Osteocyte (in vitro differentiated cells): ENCODE measurements at regions not wholly inside any gene's neighbourhood (a gene's known extent, or its start where the extent isn't known, plus 50 kb on each side); places are given as distances from the start of the nearest gene placed in this dataset.
"Not testable (repeated sequence)": the region's sequence is repeated elsewhere in the genome, so short reads cannot be mapped to it uniquely, and the experiment has no call there.

Source experiments
- DNase-seq: peaks from one replicate; pipeline ENCODE4 v3.0.0; 2021; ENCODE audit warnings: mixed read lengths; ENCODE audit not compliant: unreplicated experiment; ENCODE audit errors: extremely low spot score
- H3K27ac Mint-ChIP-seq: one replicate; pipeline ENCODE4 v1.8.0; 2021; ENCODE audit warnings: mild to moderate bottlenecking, mixed read lengths; ENCODE audit not compliant: unreplicated experiment
- H3K27me3 Mint-ChIP-seq: one replicate; pipeline ENCODE4 v1.8.0; 2021; ENCODE audit warnings: mixed read lengths; ENCODE audit not compliant: unreplicated experiment
- H3K36me3 Mint-ChIP-seq: one replicate; pipeline ENCODE4 v1.8.0; 2021; ENCODE audit warnings: mixed read lengths; ENCODE audit not compliant: unreplicated experiment
- H3K4me1 Mint-ChIP-seq: one replicate; pipeline ENCODE4 v1.8.0; 2021; ENCODE audit warnings: mixed read lengths; ENCODE audit not compliant: unreplicated experiment
- H3K4me3 Mint-ChIP-seq: one replicate; pipeline ENCODE4 v1.8.0; 2021; ENCODE audit warnings: mild to moderate bottlenecking, moderate library complexity, mixed read lengths; ENCODE audit not compliant: unreplicated experiment
- H3K9me3 Mint-ChIP-seq: one replicate; pipeline ENCODE4 v1.8.0; 2021; ENCODE audit warnings: mixed read lengths; ENCODE audit not compliant: unreplicated experiment
- CTCF ChIP-seq: fragments of 200-600 bp; sonication (generic); IDR thresholded peaks from 2 replicates; pipeline ENCODE4 v1.5.0; 2021; ENCODE audit warnings: antibody characterized with exemption, mild to moderate bottlenecking, moderate library complexity

- DNase-seq: no peak
- H3K27me3 Mint-ChIP-seq: peaks cover 3% of the 10 kb centered on the region
Measured at GRCh38 chr5:120936652-120937051, 472.6 kb downstream of the PRR16 start.

GRCh38 chr5:120938604-120939003 lies 474.5 kb downstream of the PRR16 start:
- no peak for TF ChIP-seq CTCF

More at GRCh38 chr5:120936652-120937051, 472.6 kb downstream of the PRR16 start:
- Mint-ChIP-seq H3K4me3 (no peak overlapping the region), H3K27ac (no peak overlapping the region), H3K36me3 (no peaks in the 10 kb centered on the region), H3K4me1 (no peaks in the 10 kb centered on the region), H3K9me3 (no peaks in the 10 kb centered on the region)
- no peak for TF ChIP-seq CTCF

GRCh38 chr5:120942596-120943350 lies 478.7 kb downstream of the PRR16 start:
- no peak for DNase-seq
- no peak for TF ChIP-seq CTCF
- H3K27ac Mint-ChIP-seq: no peak overlapping the region
- H3K36me3 Mint-ChIP-seq: no peaks in the 10 kb centered on the region
- peaks cover 4% of the 10 kb centered on the region for H3K9me3 Mint-ChIP-seq
- H3K27me3 Mint-ChIP-seq: no peaks in the 10 kb centered on the region
- H3K4me3 Mint-ChIP-seq: no peak overlapping the region
- H3K4me1 Mint-ChIP-seq: peaks cover 4% of the 10 kb centered on the region

More at GRCh38 chr5:120938604-120939003, 474.5 kb downstream of the PRR16 start:
- Mint-ChIP-seq H3K27me3 (no peaks in the 10 kb centered on the region), H3K9me3 (peaks cover 4% of the 10 kb centered on the region), H3K36me3 (no peaks in the 10 kb centered on the region), H3K4me3 (no peak overlapping the region), H3K4me1 (peaks cover 4% of the 10 kb centered on the region), H3K27ac (no peak overlapping the region)
- no peak for DNase-seq

- H3K4me3 Mint-ChIP-seq, H3K4me1 Mint-ChIP-seq, H3K27ac Mint-ChIP-seq, DNase-seq, H3K27me3 Mint-ChIP-seq, H3K36me3 Mint-ChIP-seq: not testable (repeated sequence)
- peaks cover 27% of the 10 kb centered on the region for H3K9me3 Mint-ChIP-seq
Measured at GRCh38 chr5:120949596-120949995, 485.5 kb downstream of the PRR16 start.

- Mint-ChIP-seq H3K9me3 (peaks cover 27% of the 10 kb centered on the region), H3K27me3 (peaks cover 16% of the 10 kb centered on the region)
- not testable (repeated sequence) for H3K36me3 Mint-ChIP-seq, H3K27ac Mint-ChIP-seq, H3K4me1 Mint-ChIP-seq, H3K4me3 Mint-ChIP-seq, DNase-seq
Measured at GRCh38 chr5:120953445-120953844, 489.3 kb downstream of the PRR16 start.

GRCh38 chr5:120954255-120954654 lies 490.2 kb downstream of the PRR16 start:
- no peak overlapping the region for H3K4me3 Mint-ChIP-seq
- H3K9me3 Mint-ChIP-seq: peaks cover 31% of the 10 kb centered on the region
- no peak for TF ChIP-seq CTCF
- DNase-seq: no peak
- H3K27ac Mint-ChIP-seq: no peak overlapping the region
- H3K27me3 Mint-ChIP-seq: peaks cover 18% of the 10 kb centered on the region
- no peaks in the 10 kb centered on the region for H3K4me1 Mint-ChIP-seq
- no peaks in the 10 kb centered on the region for H3K36me3 Mint-ChIP-seq
